Hepatocyte (in vitro differentiated cells): ENCODE measurements at regions not wholly inside any gene's neighbourhood (a gene's known extent, or its start where the extent isn't known, plus 50 kb on each side); places are given as distances from the start of the nearest gene placed in this dataset.

Source experiments
- EZH2phosphoT487 ChIP-seq: fragments of 200-600 bp; sonication (generic); IDR thresholded peaks from one replicate; pipeline ENCODE4 v1.6.1; 2018; ENCODE audit warnings: antibody characterized with exemption, mild to moderate bottlenecking, low read depth, moderate library complexity; ENCODE audit not compliant: unreplicated experiment, severe bottlenecking
- TF ChIP-seq, protein P1 (sequence below): fragments of 200-600 bp; sonication (generic); IDR thresholded peaks from 2 replicates; pipeline ENCODE4 v1.5.1; 2016; ENCODE audit warnings: antibody characterized with exemption, mild to moderate bottlenecking; ENCODE audit not compliant: poor library complexity

- TF ChIP-seq, protein P1, sequence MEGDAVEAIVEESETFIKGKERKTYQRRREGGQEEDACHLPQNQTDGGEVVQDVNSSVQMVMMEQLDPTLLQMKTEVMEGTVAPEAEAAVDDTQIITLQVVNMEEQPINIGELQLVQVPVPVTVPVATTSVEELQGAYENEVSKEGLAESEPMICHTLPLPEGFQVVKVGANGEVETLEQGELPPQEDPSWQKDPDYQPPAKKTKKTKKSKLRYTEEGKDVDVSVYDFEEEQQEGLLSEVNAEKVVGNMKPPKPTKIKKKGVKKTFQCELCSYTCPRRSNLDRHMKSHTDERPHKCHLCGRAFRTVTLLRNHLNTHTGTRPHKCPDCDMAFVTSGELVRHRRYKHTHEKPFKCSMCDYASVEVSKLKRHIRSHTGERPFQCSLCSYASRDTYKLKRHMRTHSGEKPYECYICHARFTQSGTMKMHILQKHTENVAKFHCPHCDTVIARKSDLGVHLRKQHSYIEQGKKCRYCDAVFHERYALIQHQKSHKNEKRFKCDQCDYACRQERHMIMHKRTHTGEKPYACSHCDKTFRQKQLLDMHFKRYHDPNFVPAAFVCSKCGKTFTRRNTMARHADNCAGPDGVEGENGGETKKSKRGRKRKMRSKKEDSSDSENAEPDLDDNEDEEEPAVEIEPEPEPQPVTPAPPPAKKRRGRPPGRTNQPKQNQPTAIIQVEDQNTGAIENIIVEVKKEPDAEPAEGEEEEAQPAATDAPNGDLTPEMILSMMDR: no peak
- no peak for TF ChIP-seq EZH2phosphoT487
Measured at GRCh38 chr17:5800131-5800530, 215.8 kb upstream of the NLRP1 start.
